ENCODE measurements at regions not wholly inside any gene's neighbourhood (a gene's known extent, or its start where the extent isn't known, plus 50 kb on each side); places are given as distances from the start of the nearest gene placed in this dataset.

- H3K9me3 ChIP-seq = no peaks in the 10 kb centered on the region
- no peaks in the 10 kb centered on the region for H3K27me3 ChIP-seq (replicated peaks; ENCODE audit: insufficient read depth)
- WGBS = 88% methylated on average over 10 of the region's 10 CpGs
- DNase-seq (ENCODE audit: low spot score) = no peak
- no peak overlapping the region for H3K27ac ChIP-seq
- intact Hi-C loops (cut with DNase I) = no loop called here
- no peaks in the 10 kb centered on the region for H3K4me1 ChIP-seq (replicated peaks)
- no peaks in the 10 kb centered on the region for H3K36me3 ChIP-seq
- TF ChIP-seq CTCF (IDR thresholded peaks at IDR 0.05) (no peak), POLR2A (IDR thresholded peaks at IDR 0.05) (no peak), POLR2AphosphoS5 (IDR thresholded peaks at IDR 0.05) (no peak)
- H3K4me3 ChIP-seq = no peak overlapping the region
Observed at GRCh38 chr6:139654888-139655782, 280.7 kb upstream of the CITED2 start.

GRCh38 chr6:139654309-139654708, 279.9 kb upstream of the CITED2 start:
- intact Hi-C loops (cut with DNase I) = no loop called here
- H3K4me3 ChIP-seq = no peak overlapping the region
- no peaks in the 10 kb centered on the region for H3K9me3 ChIP-seq
- no peaks in the 10 kb centered on the region for H3K27me3 ChIP-seq (replicated peaks; ENCODE audit: insufficient read depth)
- no peaks in the 10 kb centered on the region for H3K36me3 ChIP-seq
- H3K27ac ChIP-seq = no peak overlapping the region
- no peak for TF ChIP-seq CTCF (IDR thresholded peaks at IDR 0.05)
- TF ChIP-seq POLR2A (IDR thresholded peaks at IDR 0.05) = no peak
- TF ChIP-seq POLR2AphosphoS5 (IDR thresholded peaks at IDR 0.05) = no peak
- no peaks in the 10 kb centered on the region for H3K4me1 ChIP-seq (replicated peaks)
- 95% methylated on average over 5 of the region's 5 CpGs for WGBS
- no peak for DNase-seq (ENCODE audit: low spot score)

GRCh38 chr6:139653111-139653510, 278.7 kb upstream of the CITED2 start:
- H3K9me3 ChIP-seq = no peaks in the 10 kb centered on the region
- intact Hi-C loops (cut with DNase I) = no loop called here
- H3K4me3 ChIP-seq = no peak overlapping the region
- 78% methylated on average over 4 of the region's 4 CpGs for WGBS
- no peak for TF ChIP-seq POLR2A (IDR thresholded peaks at IDR 0.05)
- TF ChIP-seq CTCF (IDR thresholded peaks at IDR 0.05) = no peak
- no peak for TF ChIP-seq POLR2AphosphoS5 (IDR thresholded peaks at IDR 0.05)
- no peaks in the 10 kb centered on the region for H3K4me1 ChIP-seq (replicated peaks)
- H3K27ac ChIP-seq = no peak overlapping the region
- no peaks in the 10 kb centered on the region for H3K36me3 ChIP-seq
- no peaks in the 10 kb centered on the region for H3K27me3 ChIP-seq (replicated peaks; ENCODE audit: insufficient read depth)
- DNase-seq (ENCODE audit: low spot score) = no peak

- Histone ChIP-seq H3K36me3 (no peaks in the 10 kb centered on the region), H3K27me3 (replicated peaks; ENCODE audit: insufficient read depth) (no peaks in the 10 kb centered on the region), H3K9me3 (no peaks in the 10 kb centered on the region), H3K27ac (no peak overlapping the region), H3K4me1 (replicated peaks) (no peaks in the 10 kb centered on the region), H3K4me3 (no peak overlapping the region)
- no peak for DNase-seq (ENCODE audit: low spot score)
- WGBS = 80% methylated on average over 5 of the region's 5 CpGs
- no peak for TF ChIP-seq POLR2AphosphoS5 (IDR thresholded peaks at IDR 0.05)
- intact Hi-C loops (cut with DNase I) = no loop called here
Observed at GRCh38 chr6:139650941-139651340, 276.5 kb upstream of the CITED2 start.

GRCh38 chr6:139649732-139650131, 275.3 kb upstream of the CITED2 start:
- no peak for DNase-seq (ENCODE audit: low spot score)
- no peaks in the 10 kb centered on the region for H3K4me1 ChIP-seq (replicated peaks)
- intact Hi-C loops (cut with DNase I) = no loop called here
- TF ChIP-seq CTCF (IDR thresholded peaks at IDR 0.05) (no peak), POLR2AphosphoS5 (IDR thresholded peaks at IDR 0.05) (no peak), POLR2A (IDR thresholded peaks at IDR 0.05) (no peak)
- H3K27ac ChIP-seq = no peak overlapping the region
- 86% methylated on average over 3 of the region's 3 CpGs for WGBS
- H3K4me3 ChIP-seq = no peak overlapping the region
- H3K27me3 ChIP-seq (replicated peaks; ENCODE audit: insufficient read depth) = no peaks in the 10 kb centered on the region
- H3K9me3 ChIP-seq = no peaks in the 10 kb centered on the region
- no peaks in the 10 kb centered on the region for H3K36me3 ChIP-seq
